Dedifferentiated amniotic fluid mesenchymal stem cell (primary cell): ENCODE measurements at regions not wholly inside any gene's neighbourhood (a gene's known extent, or its start where the extent isn't known, plus 50 kb on each side); places are given as distances from the start of the nearest gene placed in this dataset.

Experiments used
- DNase-seq: peaks from one replicate; pipeline ENCODE4 v3.0.0-alpha.2; 2016; ENCODE audit errors: extremely low spot score

DNA sequence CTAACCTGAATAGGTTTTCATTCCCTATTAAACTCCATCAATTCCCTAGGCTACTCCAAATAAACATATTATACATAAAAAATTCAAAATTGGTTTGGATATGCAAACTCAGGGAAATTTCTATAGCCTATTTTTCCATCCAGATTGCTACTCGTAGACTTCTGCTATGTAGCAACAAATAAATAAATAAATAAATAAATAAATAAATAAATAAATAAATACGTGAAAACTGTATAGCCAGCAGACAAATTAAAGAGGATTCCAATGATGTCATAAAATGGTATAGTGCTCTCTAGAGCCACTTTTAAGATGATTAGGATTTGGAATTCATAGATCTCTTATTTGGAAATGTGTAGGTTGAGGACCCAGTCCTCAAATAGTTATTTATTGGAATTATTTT is 1193.2 kb upstream of the NUDT12 start:
- DNase-seq, result no peak

DNA sequence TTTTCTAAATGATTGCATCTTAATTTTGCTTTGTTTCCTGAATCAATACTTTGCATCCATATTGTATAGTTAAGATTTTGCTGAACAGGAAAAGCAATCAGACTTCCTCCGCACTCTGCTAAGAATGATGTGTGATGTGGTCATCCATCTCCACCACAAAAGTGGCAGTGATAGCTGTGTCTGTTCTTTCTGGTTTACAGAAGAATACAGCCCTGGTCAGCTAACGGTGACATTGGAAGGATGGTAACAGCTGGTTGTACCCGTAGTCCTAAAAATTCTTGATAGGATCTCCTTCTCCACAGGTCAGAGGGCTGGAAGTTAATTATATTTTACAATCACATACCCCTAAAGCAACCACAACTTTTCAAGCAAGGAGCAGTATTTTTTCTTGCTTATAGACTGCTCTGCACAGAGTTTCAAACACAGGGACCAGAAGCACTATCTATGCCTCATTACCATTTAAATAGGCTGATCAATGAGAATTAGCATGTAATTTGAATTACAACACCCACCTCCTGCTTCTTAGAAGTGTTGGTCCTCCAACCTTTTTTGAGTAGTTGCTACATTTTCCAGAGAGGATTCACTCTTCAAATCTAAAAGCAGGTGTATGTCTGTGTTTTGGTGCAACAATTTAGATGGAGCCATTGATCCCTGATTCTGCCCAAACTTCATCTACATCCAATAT is 1191.9 kb upstream of the NUDT12 start:
- DNase-seq, result no peak

DNA sequence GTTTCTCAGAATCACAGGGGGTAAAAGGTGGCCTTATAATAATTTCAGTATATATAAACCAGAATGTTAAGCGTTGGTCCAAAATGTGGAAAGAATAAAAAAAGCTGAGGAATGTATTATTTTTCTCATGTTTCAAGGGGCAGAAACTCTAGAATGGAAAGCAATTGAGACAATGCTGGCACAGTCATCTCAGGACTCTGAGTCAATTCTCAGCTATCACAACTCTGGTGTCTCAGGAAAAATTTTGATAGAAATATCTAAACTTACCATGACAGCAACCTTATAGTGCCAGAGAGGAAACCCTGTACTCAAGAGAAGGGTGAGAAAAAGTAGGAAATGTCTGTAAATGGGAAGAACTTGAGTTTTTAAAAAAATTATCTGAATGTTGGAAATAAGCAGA is 1189.4 kb upstream of the NUDT12 start:
- peak; percentile 35 for DNase-seq

DNA sequence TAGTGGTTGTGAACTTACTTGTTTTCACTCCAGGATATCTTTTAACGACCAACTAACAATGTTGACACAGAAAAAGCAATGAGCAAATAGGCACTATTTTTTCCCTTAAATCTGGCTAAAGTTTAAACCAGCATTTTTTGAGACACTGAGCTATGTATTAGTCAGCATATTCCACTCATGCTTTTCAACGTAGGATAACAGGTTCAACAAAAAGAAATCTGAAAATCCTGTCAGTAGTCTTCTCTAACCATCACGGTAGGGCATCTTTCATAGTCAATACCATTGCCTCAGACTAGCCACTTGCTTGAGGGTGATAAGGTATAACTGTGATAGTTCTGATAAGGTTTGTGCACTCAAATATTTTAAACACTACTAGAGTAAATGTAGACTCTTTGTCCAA is 1177.3 kb upstream of the NUDT12 start:
- no peak for DNase-seq

DNA sequence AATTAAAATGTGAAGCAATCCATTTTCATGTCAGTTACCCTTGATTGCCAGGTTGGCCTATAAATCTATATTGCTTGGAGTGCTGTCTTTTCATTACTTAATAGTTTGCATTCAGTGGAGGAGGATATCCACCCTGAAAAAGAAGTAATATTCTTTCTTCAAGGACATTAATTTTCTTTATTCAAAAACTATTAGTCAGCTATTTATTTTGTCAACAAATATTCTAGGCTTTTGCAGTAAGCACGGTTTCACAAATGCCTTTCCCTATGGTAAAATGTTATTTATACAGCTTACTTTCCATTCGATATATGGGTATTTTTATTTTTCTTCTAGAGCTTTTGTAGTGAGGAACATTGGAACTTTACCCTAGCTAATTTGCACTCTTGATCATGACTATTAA is 1176.9 kb upstream of the NUDT12 start:
- no peak for DNase-seq

DNA sequence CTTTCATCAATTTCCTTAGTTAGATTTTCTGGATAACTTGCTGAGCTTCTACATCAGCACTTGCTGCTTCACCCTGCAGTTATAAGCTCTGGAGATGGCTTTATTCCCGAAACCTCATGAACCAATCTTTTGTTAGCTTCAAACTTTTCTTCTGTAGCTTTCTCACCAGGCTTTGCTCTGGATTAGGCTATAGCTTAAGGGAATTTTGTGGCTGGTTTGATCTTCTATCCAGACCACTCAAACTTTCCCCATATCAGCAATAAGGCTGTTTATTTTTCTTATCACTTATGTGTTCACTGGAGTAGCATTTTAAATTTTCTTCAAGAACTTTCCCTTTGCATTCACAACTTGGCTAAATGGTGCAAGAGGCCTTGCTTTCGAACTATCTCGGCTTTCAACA is 1173.5 kb upstream of the NUDT12 start:
- no peak for DNase-seq

DNA sequence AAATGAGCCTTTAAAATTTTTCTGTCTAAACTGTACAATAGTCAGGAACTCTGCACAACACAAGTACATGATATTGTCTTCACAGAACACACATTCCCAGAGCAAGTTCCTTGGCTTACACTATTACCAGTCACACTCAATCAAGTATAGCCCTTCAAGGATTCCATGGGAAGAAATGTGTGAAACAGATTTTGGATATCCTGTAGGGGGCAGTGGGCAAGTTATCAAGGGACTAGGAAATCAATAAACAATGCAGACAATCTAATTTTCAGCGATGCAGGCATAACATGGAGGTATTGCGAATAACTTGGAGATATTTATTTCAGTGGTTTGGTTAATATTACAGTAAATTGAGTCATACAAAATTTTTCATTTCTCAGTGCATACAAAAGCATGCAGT is 1171.5 kb upstream of the NUDT12 start:
- no peak for DNase-seq

DNA sequence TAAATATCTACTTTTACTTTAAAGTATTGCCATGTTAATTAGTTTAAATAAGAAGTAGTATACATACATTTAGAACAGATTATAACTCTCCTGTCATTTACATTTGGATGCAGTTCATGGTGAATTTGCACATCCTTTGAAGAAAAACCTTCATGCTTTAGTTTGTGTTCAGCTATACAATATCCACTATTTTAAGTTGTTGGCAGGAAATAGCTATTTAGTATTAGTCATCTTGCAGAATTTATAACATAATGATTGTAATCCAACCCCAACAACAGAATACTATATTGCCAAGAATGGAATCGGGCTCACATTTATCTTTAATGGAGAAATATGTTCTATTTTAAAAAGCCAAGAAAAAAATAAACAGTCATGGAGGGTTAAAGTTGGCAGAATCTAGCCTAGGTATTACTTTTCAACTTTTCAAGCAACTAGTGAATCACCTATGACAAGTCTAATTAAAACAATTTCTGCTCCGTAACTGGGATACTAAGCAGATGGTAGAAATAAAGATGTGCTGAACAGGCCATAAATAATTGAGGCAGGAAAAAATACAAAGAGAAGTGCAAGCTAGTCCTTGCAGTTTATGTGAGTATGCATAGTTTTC is 1170.6 kb upstream of the NUDT12 start:
- no peak for DNase-seq

DNA sequence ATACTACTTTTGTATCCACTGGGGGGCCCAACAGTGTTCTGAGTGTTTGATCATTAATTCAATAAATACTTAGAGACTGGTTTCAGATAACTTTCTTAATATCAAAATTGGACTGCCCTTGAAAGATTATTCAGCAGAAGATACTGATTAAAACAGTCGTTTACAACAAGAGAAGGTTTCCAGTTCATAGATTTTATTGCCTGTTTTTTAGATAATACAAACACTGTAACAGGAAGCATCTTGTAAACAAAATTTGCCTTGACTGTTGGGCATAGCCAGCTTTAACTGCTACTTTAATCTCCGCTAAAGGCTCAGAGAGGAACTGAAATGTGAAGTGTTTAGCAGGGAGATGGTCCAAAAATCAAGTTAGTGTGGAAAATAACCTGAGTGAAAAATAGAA is 1168.7 kb upstream of the NUDT12 start:
- DNase-seq, result no peak

DNA sequence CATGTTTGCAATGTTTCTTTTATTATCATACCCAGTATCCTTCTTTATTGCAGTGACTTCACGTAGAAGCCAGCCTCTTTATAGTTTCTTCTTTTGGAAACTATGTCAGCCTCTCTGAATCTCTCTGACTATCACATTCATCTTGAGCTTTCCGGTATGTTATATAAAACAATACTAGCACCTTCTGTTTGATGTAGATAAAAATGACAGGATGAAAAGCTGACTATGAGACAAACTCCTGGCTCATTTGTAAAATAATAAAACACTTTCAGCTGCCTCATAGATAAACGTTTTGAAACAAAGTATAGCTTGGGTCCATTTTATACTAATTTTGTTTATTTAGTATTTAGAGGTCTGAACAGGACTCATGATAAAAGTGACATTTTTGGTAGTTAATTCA is 1145.4 kb upstream of the NUDT12 start:
- no peak for DNase-seq

DNA sequence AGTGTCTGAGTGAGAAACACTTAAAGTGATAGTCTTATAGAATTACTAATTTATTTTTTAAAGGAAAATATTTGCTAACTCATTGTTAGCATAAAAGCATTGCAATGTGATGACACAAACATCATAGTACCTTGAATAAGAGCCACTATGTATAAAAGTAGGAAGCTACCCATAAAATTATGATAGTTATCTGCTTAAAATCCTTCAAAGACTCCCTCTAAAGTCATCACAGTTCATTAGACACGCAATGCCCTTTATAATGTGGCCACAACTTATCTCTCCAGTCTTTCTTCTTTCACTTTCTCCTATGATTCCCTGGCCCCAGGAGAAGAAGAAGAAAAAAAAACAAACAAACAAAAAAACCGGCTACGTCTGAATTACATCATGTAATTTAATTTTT is 1144.0 kb upstream of the NUDT12 start:
- DNase-seq, result no peak

DNA sequence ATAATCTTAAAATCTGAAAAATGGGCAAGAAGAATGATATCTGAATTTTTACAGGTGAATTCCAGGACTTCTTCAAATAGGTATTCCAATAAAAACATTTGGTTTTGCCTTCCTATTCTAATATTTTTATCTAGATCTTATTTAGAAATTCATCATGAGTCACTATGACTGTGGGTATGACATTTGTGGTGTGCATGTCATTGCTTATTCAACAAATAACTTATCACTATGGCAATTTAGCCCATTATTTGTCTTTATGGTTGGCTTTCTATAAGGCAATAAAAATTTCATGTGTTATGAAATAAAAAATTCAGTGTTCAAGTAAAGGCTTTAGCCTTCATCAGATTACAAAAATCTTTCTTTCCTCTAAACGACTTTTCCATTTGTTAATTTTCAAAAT is 1139.6 kb upstream of the NUDT12 start:
- DNase-seq, result no peak

DNA sequence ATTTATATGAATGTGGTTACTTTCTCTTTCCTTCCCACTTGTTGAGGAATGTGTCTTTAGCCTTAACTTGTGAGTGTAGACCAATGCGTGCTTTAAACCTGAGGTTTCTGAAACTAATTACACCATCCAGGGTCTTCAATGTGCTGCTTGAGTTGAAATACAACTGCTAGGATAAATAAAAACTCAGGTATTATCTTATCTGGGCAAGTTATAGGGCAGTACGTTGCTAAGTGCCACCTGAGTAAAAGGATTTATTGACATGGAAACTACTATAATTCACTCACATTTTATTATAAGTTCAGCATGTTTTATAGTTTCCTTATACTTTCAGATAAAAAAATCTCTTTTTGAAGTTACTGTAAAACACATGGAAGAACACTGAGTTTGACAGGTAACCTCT is 1136.8 kb upstream of the NUDT12 start:
- no peak for DNase-seq

DNA sequence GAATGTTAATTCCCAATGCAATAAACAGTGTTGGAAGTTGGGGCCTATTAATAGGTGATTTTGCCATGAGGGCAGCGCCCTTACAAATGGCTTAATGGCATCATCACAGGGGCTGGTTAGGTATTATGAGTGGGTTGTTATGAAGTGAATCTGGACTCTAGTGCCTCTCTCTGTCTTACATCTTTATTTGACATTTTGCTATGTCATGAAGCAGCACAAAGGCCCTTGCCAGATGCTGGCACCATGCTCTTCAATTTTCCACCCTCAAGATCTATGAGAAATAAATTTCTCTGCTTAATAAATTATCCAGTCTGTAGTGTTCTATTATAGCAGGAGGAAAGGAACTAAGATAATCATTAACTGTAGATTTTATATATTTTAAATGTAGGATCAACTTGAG is 1098.7 kb upstream of the NUDT12 start:
- DNase-seq, result no peak

DNA sequence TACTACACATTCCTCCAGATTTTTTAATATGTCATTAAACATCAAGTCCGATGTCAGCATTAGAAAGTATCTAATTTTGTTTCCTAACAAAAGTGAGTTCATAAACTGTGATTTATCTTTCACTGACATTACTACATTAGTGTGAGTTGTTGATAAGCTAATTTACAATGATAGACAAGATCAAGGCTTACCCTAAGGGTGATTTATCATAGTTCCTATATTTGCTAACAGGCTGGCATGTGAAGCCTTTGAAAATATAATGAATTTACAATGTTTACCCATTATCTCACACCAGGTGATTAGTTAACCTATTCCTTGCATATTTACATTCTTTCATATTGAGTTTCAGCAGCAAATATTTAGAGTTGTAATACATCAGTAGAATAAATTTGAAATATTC is 1096.9 kb upstream of the NUDT12 start:
- no peak for DNase-seq

DNA sequence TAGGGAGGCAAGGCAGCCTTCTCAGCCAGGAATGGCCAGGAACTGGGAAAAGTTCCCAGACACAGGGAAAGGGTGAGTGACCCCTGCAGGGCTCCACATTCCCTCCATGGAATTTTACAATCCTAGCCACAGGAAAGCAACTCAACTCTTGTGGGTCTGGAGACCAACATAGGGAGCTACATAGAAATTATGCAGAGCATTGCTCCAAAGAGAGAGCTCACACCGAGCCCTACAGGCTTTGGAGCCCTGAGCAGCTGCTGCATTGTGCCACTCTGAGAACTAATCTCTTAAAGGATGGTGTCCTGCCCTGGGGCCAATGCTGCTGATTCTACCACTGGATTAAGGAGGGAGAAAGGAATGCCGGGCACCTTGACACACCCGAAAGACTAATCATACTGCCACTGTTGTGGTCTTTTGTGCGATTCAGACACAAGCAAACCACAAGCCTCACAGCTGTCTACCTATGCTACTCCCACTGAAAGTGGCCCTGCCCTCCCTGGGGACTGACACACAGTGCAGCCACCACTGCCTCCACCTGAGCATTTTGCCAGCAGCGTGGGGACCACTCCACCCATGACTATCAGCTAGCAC is 1089.8 kb upstream of the NUDT12 start:
- DNase-seq, result no peak

DNA sequence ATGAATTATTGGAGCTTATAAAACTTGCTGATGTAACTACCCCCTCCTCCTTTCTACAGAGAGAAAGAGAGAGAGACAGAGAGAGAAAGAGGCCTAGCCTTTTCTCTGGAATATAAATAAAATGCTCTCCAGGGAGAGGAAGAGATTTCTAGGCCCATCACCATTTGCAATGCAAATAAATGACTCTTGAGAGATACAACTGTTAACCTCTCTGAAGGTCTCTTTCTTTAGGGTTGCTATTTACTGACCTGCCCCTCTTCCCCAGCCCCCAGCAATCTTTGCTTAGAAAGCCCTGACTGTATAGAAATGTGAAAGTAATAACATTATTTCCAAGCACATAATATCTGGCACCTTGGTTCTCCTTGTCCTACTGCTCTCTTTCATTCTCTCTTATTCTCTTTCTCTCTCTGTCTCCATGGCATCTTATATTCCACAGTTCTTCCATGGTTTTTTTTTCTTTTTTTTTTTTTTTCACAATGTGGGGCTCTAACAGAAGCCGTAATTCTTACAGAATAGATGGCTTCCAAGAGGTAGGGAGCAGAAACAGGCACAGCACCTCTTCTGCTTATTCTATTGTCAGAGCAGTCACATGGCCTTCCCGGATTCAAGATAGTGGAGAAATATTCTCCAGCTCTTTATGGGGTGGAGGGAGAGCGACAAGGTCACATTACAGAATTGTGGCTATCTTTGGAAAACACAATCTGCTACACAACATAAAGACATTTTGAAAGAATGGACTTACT is 1087.9 kb upstream of the NUDT12 start:
- DNase-seq, result no peak

DNA sequence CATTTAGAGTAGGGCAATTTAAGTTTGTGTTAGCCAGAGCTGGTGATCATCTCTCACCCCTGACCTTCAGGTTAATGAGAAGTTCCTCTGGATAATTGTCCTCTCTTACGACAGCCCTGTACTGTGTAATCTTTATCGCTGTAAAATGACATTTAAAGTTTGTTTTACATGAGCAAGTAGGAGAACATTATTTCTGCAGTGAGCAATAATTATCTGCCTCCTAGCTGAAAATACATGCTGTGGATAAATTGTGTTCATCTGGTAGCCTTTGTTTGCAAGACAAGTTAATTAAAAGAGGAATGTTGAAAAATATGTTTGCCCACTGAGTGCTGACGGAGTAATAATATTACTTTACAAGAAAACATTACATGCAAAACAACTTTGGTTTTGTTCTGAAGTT is 1083.8 kb upstream of the NUDT12 start:
- no peak for DNase-seq

DNA sequence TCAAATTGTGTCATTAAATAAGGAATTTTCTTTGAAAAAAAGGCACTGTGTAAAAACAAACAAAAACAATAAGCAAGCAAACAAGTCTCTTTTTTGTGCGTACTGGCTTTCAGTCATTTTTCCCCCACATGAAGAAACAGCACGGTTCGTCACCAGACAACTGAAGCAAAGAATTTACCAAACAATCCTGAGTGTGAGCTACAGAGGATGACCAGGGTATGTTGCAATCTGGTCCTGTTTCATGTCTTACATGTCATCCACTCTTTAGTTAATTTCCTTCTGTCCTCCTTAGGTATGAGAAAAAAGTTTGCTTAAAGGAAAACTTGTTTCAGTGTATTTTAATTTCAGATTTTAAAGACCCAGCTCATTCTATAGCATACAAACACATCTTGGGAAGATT is 1080.7 kb upstream of the NUDT12 start:
- no peak for DNase-seq

DNA sequence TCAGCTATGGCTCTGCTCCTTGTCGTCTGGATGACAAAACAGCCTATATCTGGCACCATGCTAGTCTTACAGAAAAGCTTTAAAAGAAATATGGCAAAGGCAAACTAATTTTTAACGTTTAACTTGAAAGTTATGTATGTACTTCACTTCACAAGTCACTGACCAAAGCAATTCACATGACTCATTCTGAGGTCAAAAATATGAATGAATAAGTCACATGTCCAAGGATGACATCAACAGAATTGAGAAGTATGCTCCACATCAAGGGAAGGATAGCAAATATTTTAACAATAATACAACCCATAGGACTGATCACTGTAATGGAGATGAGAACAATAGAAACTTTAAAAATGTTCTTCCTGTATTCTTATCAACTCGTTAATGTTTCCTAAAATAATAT is 1072.6 kb upstream of the NUDT12 start:
- no peak for DNase-seq

DNA sequence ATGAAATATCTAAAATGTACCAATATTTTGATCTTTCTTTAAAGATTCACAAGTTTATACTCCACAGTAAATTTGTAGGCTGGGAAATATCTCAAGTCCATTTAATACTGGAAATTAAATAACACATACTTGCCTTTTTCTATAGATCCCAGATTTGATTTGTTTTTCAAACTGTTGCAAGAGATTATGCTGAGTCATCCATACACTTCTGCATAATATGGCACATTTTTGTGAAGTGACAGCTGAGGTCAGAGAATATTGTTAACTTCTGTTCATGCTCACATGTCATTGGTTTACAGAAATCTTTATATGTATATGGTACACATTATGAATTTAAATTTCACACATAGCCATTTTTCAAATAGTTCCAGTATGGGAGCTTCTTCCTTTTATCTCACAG is 1066.3 kb upstream of the NUDT12 start:
- DNase-seq, result peak; percentile 27

DNA sequence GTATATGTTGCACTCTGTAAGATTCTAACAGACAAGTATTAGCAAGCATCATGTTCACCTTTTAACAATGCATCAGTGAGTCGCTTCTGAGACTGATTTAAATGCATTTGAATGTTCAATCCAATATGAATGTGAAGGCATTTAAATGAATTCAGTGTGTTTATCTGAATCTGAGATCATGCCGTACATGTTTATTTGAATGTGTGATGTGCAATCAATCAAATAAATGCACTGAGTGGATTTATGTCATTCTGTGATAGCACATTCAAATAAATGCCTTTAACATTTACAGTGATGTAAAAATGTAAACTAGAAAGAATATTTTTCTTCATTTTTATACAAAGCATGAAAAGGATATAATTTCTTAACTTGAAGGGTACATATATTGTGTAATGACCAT is 1063.5 kb upstream of the NUDT12 start:
- DNase-seq, result no peak

DNA sequence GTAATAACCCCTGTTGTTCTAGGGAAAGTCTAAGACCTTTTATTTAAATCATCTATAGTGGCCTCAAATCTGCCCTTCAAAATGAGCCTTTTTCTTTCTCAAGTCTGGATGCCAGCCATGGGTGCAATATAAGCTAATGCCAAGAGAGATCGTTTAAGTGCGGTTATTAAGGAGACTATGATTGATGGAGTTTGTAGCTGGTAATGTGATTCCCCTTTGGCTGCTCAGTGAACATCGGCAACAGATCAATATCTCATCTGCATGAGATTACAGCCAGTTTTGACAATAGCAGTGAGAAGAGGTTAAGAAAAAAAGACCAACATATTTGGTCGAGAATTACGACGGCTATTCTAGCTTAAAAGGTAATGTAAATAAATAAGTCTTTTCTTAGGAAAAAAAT is 1049.4 kb upstream of the NUDT12 start:
- DNase-seq, result no peak
